Neural cell (in vitro differentiated cells): ENCODE measurements at regions not wholly inside any gene's neighbourhood (a gene's known extent, or its start where the extent isn't known, plus 50 kb on each side); places are given as distances from the start of the nearest gene placed in this dataset.

Experiments used
- CTCF ChIP-seq: fragments of 450-650 bp; IDR thresholded peaks from 2 replicates; pipeline ENCODE4 v1.5.1; 2014; ENCODE audit warnings: antibody characterized with exemption, mild to moderate bottlenecking, moderate library complexity; ENCODE audit not compliant: poor library complexity, severe bottlenecking
- EP300 ChIP-seq: fragments of 450-650 bp; conservative IDR thresholded peaks from 2 replicates; pipeline ENCODE4 v1.6.1; 2014; ENCODE audit warnings: antibody characterized with exemption, mild to moderate bottlenecking, moderate library complexity; ENCODE audit not compliant: poor library complexity, severe bottlenecking
- EZH2 ChIP-seq: fragments of 200-600, 300-800 bp; shearing (Covaris generic), sonication (generic); IDR thresholded peaks from 2 replicates; pipeline ENCODE4 v1.6.1; 2014; ENCODE audit warnings: antibody characterized with exemption, low read length, borderline replicate concordance, mild to moderate bottlenecking; ENCODE audit not compliant: insufficient read depth, poor library complexity, severe bottlenecking
- RAD21 ChIP-seq: fragments of 450-650 bp; conservative IDR thresholded peaks from 2 replicates; pipeline ENCODE4 v1.6.1; 2014; ENCODE audit warnings: antibody characterized with exemption, mild to moderate bottlenecking, moderate library complexity
- REST ChIP-seq: IDR thresholded peaks from 2 replicates; pipeline ENCODE4 v1.6.1; 2012; ENCODE audit warnings: borderline replicate concordance

- no peak for TF ChIP-seq CTCF
- no peak for TF ChIP-seq EZH2
- no peak for TF ChIP-seq EP300
- TF ChIP-seq REST, result no peak
- no peak for TF ChIP-seq RAD21
Observed at GRCh38 chr6:142551274-142551811, 249.5 kb downstream of the ADGRG6 start.
